Neural progenitor cell (in vitro differentiated cells): ENCODE measurements at regions not wholly inside any gene's neighbourhood (a gene's known extent, or its start where the extent isn't known, plus 50 kb on each side); places are given as distances from the start of the nearest gene placed in this dataset.

Experiments
- EZH2 ChIP-seq: fragments of 200-600 bp; sonication (generic); IDR thresholded peaks from 2 replicates; pipeline ENCODE4 v1.6.1; 2017; ENCODE audit warnings: antibody characterized with exemption, mild to moderate bottlenecking, moderate library complexity
- EZH2phosphoT487 ChIP-seq: fragments of 200-600 bp; sonication (generic); IDR thresholded peaks from 2 replicates; pipeline ENCODE4 v1.6.1; 2017; ENCODE audit warnings: antibody characterized with exemption
- TF ChIP-seq, protein P1 (sequence below): fragments of 200-600 bp; sonication (generic); IDR thresholded peaks from 2 replicates; pipeline ENCODE4 v1.5.1; 2017; ENCODE audit warnings: antibody characterized with exemption, mild to moderate bottlenecking

GRCh38 chr9:87139099-87139730 lies 191.9 kb upstream of the GAS1 start:
- TF ChIP-seq, protein P1, sequence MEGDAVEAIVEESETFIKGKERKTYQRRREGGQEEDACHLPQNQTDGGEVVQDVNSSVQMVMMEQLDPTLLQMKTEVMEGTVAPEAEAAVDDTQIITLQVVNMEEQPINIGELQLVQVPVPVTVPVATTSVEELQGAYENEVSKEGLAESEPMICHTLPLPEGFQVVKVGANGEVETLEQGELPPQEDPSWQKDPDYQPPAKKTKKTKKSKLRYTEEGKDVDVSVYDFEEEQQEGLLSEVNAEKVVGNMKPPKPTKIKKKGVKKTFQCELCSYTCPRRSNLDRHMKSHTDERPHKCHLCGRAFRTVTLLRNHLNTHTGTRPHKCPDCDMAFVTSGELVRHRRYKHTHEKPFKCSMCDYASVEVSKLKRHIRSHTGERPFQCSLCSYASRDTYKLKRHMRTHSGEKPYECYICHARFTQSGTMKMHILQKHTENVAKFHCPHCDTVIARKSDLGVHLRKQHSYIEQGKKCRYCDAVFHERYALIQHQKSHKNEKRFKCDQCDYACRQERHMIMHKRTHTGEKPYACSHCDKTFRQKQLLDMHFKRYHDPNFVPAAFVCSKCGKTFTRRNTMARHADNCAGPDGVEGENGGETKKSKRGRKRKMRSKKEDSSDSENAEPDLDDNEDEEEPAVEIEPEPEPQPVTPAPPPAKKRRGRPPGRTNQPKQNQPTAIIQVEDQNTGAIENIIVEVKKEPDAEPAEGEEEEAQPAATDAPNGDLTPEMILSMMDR: no peak
- no peak for TF ChIP-seq EZH2phosphoT487
- TF ChIP-seq EZH2: no peak
